Epithelial cell of proximal tubule (primary cell): ENCODE measurements at regions not wholly inside any gene's neighbourhood (a gene's known extent, or its start where the extent isn't known, plus 50 kb on each side); places are given as distances from the start of the nearest gene placed in this dataset.

Experiments
- DNase-seq: peaks from one replicate; pipeline ENCODE4 v3.0.0-alpha.2; 2011; ENCODE audit warnings: low read depth
- H3K4me3 ChIP-seq: 2 replicates; pipeline ENCODE4 v1.5.1; 2011; ENCODE audit warnings: low read depth, mild to moderate bottlenecking, low read length
- TF ChIP-seq, protein P1 (sequence below): conservative IDR thresholded peaks from 2 replicates; pipeline ENCODE4 v1.5.1; 2012; ENCODE audit warnings: low read depth, mild to moderate bottlenecking, low read length

GRCh38 chr2:239892441-239893235, 132.5 kb downstream of the NDUFA10 start:
- TF ChIP-seq, protein P1, sequence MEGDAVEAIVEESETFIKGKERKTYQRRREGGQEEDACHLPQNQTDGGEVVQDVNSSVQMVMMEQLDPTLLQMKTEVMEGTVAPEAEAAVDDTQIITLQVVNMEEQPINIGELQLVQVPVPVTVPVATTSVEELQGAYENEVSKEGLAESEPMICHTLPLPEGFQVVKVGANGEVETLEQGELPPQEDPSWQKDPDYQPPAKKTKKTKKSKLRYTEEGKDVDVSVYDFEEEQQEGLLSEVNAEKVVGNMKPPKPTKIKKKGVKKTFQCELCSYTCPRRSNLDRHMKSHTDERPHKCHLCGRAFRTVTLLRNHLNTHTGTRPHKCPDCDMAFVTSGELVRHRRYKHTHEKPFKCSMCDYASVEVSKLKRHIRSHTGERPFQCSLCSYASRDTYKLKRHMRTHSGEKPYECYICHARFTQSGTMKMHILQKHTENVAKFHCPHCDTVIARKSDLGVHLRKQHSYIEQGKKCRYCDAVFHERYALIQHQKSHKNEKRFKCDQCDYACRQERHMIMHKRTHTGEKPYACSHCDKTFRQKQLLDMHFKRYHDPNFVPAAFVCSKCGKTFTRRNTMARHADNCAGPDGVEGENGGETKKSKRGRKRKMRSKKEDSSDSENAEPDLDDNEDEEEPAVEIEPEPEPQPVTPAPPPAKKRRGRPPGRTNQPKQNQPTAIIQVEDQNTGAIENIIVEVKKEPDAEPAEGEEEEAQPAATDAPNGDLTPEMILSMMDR = no peak
- DNase-seq = no peak
- H3K4me3 ChIP-seq = no peak overlapping the region

DNA sequence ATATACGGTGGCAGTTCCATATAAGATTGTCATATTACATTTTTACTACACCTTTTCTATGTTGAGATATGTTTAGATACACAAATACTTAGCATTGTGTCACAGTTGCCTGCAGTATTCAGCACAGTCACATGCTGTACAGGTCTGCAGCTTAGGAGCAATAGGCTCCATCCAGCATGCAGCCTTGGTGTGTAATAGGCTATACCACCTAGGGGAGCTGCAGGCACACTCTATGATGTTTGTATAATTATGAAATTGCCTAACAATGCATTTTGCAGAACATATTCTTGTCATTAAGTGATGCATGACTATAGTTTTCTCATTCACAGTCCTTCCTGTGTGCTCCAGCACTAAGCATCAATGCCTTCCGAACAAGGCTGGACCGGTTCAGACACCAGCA, 133.4 kb downstream of the NDUFA10 start:
- TF ChIP-seq, protein P1 = no peak
- H3K4me3 ChIP-seq = no peak overlapping the region
- DNase-seq = no peak

DNA sequence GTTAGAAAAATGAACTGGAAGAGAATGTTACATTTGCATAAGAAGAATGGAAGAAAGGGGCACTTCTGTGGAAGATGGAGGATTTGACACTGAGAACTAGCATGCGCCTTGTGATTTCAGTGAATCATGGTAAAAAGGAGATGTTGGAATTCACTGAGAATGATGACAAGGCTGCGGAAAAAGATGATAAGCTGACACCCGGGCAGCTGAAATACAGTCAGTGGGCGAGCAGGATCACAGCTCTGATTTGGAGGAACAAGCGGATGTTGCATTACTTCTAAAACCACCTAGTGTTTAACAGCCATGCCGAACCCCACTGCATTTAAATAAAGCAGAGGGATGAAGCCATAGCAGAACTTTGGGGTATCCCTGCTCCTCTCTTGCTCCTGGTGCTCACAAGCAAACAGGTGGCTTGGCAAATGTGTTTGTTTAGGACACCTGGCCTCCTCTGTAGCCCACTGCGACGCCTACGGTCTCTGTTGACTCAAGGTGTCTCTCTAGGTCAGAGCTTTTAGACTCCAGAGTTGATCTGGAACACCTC, 134.9 kb downstream of the NDUFA10 start:
- no peak for DNase-seq
- no peak overlapping the region for H3K4me3 ChIP-seq
- TF ChIP-seq, protein P1 = no peak

GRCh38 chr2:239889641-239890121, 135.5 kb downstream of the NDUFA10 start:
- TF ChIP-seq, protein P1 = no peak
- H3K4me3 ChIP-seq = no peak overlapping the region
- DNase-seq = no peak

DNA sequence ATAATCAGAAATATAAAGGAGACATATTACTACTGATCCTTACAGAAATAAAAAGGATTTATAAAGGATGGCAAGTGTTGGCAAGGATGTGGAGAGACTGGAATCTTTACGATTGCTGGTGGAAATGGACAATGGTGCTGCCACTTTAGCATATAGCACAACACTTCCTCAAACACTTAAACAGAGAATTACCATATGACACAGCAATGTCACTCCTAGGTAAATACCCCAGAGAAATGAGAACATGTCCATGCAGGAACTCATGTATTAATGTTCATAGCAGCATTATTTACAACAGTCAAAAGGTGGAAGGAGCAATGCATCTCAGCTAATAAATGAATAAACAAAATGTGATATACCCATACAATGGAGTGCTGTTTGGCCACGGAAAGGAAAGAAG, 137.5 kb downstream of the NDUFA10 start:
- H3K4me3 ChIP-seq = no peak overlapping the region
- no peak for DNase-seq
- TF ChIP-seq, protein P1 = no peak

GRCh38 chr2:239886781-239887180, 138.4 kb downstream of the NDUFA10 start:
- H3K4me3 ChIP-seq = no peak overlapping the region
- TF ChIP-seq, protein P1 = no peak
- DNase-seq = no peak
